Activated naive CD4-positive, alpha-beta T cell treated with anti-CD3 and anti-CD28 coated beads, Interleukin-2, amount 50 U/mL, for 72 hours (primary cell): ENCODE measurements at regions not wholly inside any gene's neighbourhood (a gene's known extent, or its start where the extent isn't known, plus 50 kb on each side); places are given as distances from the start of the nearest gene placed in this dataset.

Source experiments
- ATAC-seq, 2 donors: fragments of 150-1000 bp; cut with Tn5 transposase; 2 replicates each; pipeline ENCODE4 v1.10.0; 2021; ENCODE audit warnings: mild to moderate bottlenecking in 2 of 2, moderate library complexity in 2 of 2
- DNase-seq, 2 donors: peaks; one replicate each; pipeline ENCODE4 v3.0.0; 2021 to 2022; ENCODE audit warnings: low spot score in 2 of 2
- H3K27ac Mint-ChIP-seq, 2 donors: one replicate each; pipeline ENCODE4 v1.8.0; 2022; ENCODE audit warnings: mild to moderate bottlenecking in 2 of 2, mixed read lengths in 2 of 2
- H3K36me3 Mint-ChIP-seq, 2 donors: one replicate each; pipeline ENCODE4 v1.8.0; 2022; ENCODE audit warnings: mixed read lengths in 2 of 2
- H3K9me3 Mint-ChIP-seq, 2 donors: one replicate each; pipeline ENCODE4 v1.8.0; 2022; ENCODE audit warnings: mixed read lengths in 2 of 2

- Mint-ChIP-seq H3K27ac (no peak overlapping the region), H3K36me3 (no peaks in the 10 kb centered on the region), H3K9me3 (peaks cover 12 to 15% of the 10 kb centered on the region in 2 donors)
- DNase-seq, result no peak
- ATAC-seq, result no peak
Observed at GRCh38 chr9:82223442-82223841, 234.9 kb downstream of the SPATA31D1 start.

DNA sequence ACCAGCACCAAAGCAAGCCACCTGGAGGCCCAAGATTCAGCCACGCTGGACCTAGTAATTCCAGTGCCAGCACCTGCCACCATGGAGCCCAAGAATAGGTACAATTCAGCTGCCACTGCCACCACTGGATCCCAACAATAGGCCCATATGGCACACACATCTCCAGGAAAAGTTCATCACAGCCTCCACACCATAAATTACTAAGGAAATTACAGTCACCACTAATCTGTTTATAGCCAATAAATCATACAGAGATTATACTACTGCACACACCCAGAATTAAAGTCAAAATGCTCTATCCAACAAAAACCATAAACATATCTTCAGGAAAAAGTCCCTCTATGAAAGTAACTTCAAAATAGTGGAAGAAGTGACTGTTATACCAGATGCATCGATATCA, 242.8 kb downstream of the SPATA31D1 start:
- ATAC-seq (no peak), DNase-seq (no peak)
- Mint-ChIP-seq H3K27ac (no peak overlapping the region), H3K9me3 (peaks cover 29 to 35% of the 10 kb centered on the region in 2 donors), H3K36me3 (peaks cover 0 to 19% of the 10 kb centered on the region in 2 donors)

GRCh38 chr9:82234160-82234943, 245.8 kb downstream of the SPATA31D1 start:
- no peak for DNase-seq
- no peak for ATAC-seq
- peaks cover 26 to 40% of the 10 kb centered on the region in 2 donors for H3K9me3 Mint-ChIP-seq

GRCh38 chr9:82242285-82242963, 253.9 kb downstream of the SPATA31D1 start:
- DNase-seq, result no peak
- no peak for ATAC-seq

More at GRCh38 chr9:82234160-82234943, 245.8 kb downstream of the SPATA31D1 start:
- H3K36me3 Mint-ChIP-seq, result peaks cover 0 to 25% of the 10 kb centered on the region in 2 donors
- no peak overlapping the region for H3K27ac Mint-ChIP-seq

DNA sequence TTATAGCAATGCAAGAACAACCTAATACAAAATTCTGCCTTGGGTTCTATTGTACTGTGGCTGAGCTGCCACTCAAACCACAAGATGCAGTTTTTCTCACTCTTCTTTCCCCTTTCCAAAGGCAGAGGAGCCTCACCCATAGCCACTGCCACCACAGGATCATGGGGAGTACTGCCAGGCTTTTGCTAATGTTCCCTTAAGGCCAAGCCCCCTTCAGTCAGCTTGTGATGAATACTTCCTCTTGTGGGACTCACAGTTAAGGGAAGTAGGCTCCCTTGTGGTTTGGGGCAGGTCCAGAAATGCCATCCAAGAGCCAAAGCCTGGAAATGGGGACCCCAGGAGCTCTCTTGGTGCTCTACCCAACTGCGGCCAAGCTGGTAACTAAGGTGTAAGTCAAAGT, 258.7 kb downstream of the SPATA31D1 start:
- H3K36me3 Mint-ChIP-seq, result peaks cover 0 to 5% of the 10 kb centered on the region in 2 donors
- no peak overlapping the region for H3K27ac Mint-ChIP-seq
- no peak for ATAC-seq
- H3K9me3 Mint-ChIP-seq, result peaks cover 4 to 22% of the 10 kb centered on the region in 2 donors
- no peak for DNase-seq

More at GRCh38 chr9:82242285-82242963, 253.9 kb downstream of the SPATA31D1 start:
- Mint-ChIP-seq H3K9me3 (peaks cover 30 to 53% of the 10 kb centered on the region in 2 donors), H3K36me3 (peaks cover 12 to 34% of the 10 kb centered on the region in 2 donors), H3K27ac (no peak overlapping the region)

DNA sequence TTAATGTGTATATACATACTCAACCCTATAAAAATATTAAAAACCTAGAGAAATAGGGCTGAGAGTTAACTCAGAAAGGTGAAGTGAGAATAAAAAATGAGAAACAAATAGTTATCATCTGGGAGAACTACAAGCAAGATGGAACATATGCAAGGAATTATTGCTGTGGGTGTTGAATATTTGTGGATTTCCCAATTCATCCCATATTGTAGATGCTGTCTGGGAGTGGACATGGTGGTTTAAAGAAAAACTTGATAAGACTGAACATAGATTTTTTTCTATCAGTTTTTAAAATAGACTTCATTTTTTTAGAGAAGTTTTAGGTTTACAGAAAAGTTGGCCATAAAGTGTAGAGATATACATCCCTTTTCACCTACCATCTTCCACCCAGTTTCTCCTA, 263.5 kb downstream of the SPATA31D1 start:
- ATAC-seq, result no peak
- no peaks in the 10 kb centered on the region for H3K36me3 Mint-ChIP-seq
- DNase-seq, result no peak
- no peak overlapping the region for H3K27ac Mint-ChIP-seq
- peaks cover 5 to 7% of the 10 kb centered on the region in 2 donors for H3K9me3 Mint-ChIP-seq

DNA sequence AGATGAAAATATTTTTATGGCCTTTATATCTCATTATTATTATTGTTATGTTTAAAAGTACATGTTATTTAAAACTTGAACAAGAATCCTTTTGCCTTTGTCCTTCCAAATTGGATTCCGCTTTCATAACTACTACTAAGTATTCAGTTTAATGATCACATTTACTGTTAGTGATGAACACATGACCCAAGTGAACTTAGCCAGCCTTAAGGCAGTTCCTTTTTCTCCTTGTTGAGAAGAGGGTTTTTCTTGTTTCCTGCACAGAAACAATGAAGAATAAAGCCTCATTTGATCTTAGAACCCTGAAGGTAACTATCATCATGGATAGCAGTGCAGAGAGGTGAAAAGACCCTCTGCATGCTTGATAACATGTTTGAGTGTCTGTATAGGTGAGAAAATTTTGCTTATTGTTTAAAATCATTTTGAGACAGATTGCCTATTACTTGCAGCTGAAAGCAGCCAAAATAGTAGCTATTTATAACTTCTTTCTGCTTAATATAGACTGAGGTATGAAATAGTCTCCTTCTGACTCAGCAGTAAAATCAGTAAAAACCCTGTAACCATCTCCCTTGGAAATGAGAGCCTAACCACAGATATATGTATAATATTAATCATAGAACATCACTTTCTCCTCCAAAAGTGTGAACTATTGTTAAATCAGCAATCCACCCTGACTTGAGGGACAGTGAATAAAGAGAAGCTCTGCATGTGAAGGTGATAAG, 266.2 kb downstream of the SPATA31D1 start:
- ATAC-seq, result no peak
- no peak overlapping the region for H3K27ac Mint-ChIP-seq
- peaks cover 0 to 7% of the 10 kb centered on the region in 2 donors for H3K9me3 Mint-ChIP-seq
- DNase-seq, result no peak
- H3K36me3 Mint-ChIP-seq, result no peaks in the 10 kb centered on the region

DNA sequence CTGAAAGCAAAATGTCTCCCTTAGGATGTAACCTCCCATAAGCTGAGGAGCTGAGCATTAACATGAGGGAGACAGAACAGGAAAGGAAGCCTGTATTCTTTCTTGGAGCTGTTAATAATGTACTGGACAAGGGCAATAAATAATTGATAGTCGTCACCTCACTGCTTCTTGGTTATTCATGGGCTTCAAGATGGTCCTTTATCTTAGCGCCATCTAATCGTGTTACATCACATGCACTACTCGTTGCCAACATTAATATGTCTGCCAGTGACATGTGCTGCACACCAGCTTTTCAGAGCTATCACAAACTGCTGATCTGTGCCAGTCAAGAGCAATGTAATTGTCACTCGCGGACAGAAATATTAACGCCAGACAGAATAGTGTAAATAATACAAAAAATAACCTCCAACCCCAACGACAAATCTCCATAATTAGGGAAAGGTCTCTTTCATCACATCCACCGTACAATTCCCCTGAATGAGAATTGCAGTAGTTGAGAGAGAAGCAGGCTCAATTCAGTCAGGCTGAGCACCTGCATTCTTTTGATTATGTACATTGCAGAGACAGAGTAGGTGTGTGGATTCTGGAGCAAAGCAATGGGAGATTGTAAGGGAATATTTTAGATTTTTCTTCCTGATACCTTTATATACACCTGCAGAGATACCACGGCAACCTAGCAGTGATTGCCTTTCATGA, 267.1 kb downstream of the SPATA31D1 start:
- peaks cover 0 to 7% of the 10 kb centered on the region in 2 donors for H3K9me3 Mint-ChIP-seq
- no peak overlapping the region for H3K27ac Mint-ChIP-seq
- DNase-seq, result no peak
- no peaks in the 10 kb centered on the region for H3K36me3 Mint-ChIP-seq
- no peak for ATAC-seq

DNA sequence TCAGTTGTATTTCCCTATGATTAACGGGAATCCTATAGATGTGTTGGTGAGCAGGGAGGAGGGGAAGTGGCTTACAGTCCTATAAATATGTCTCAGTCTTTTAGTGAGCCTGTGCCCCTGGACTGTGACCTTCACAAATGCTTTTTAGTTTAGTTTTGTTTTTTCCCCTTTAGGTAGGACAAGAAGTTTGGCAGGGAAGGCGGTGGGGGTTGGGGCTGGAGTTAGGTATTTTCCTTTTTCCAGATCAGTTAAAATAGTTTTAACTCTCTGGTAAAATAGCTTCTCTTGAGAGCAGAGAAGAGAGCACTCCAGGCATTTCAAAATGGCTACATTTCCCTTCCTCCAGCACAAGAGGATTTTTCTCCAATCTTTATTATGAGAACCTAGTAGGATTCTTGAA, 272.1 kb downstream of the SPATA31D1 start:
- Mint-ChIP-seq H3K36me3 (no peaks in the 10 kb centered on the region), H3K9me3 (peaks cover 0 to 4% of the 10 kb centered on the region in 2 donors), H3K27ac (no peak overlapping the region)
- DNase-seq (no peak), ATAC-seq (no peak)

DNA sequence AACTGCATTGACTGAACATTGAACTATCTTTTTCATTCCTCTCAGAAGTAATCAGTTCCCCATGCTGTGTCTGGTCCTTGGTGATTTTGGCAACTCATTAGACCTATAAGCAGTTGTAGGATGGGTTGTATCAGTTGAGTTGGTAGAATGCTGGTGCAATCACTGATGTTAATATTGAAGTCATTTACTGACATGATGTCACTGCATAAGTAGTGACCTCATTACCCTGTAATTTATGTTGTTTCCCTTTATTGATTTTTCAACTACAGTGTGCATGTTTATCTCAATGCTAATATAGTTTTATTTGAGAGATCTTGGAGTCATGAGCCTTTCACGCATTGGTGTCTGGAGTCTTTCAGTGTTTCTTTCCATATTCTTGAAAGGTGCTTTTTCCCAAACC, 275.0 kb downstream of the SPATA31D1 start:
- no peaks in the 10 kb centered on the region for H3K9me3 Mint-ChIP-seq
- DNase-seq (no peak), ATAC-seq (no peak)
- no peak overlapping the region for H3K27ac Mint-ChIP-seq
- no peaks in the 10 kb centered on the region for H3K36me3 Mint-ChIP-seq

- no peak for ATAC-seq
- no peaks in the 10 kb centered on the region for H3K36me3 Mint-ChIP-seq
- DNase-seq, result no peak
- H3K9me3 Mint-ChIP-seq, result peaks cover 9 to 12% of the 10 kb centered on the region in 2 donors
- no peak overlapping the region for H3K27ac Mint-ChIP-seq
Observed at GRCh38 chr9:82271106-82271561, 282.6 kb downstream of the SPATA31D1 start.

DNA sequence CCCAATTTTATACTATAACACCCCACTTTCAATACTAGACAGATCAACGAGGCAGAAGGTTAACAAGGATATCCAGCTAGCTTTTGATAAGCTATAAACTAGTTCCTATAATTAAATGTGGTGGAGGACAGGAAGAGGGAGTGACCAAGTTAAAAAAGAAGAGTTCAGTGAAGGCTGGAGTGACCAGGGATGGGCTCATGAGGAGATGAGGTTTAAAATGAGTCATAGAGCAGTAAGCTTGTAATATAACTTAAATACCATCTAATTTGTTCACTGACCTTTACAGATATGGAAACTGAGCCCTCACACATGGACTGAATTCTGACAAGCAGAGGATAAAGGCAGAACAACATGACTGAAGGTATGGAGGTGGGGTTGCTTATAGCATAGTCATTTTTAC, 284.5 kb downstream of the SPATA31D1 start:
- DNase-seq, result no peak
- ATAC-seq, result no peak
- peaks cover 9 to 19% of the 10 kb centered on the region in 2 donors for H3K9me3 Mint-ChIP-seq
- H3K27ac Mint-ChIP-seq, result no peak overlapping the region
- no peaks in the 10 kb centered on the region for H3K36me3 Mint-ChIP-seq

- peaks cover 7 to 23% of the 10 kb centered on the region in 2 donors for H3K9me3 Mint-ChIP-seq
- DNase-seq, result no peak
- H3K36me3 Mint-ChIP-seq, result no peaks in the 10 kb centered on the region
- no peak overlapping the region for H3K27ac Mint-ChIP-seq
- no peak for ATAC-seq
Observed at GRCh38 chr9:82275258-82275927, 286.8 kb downstream of the SPATA31D1 start.

DNA sequence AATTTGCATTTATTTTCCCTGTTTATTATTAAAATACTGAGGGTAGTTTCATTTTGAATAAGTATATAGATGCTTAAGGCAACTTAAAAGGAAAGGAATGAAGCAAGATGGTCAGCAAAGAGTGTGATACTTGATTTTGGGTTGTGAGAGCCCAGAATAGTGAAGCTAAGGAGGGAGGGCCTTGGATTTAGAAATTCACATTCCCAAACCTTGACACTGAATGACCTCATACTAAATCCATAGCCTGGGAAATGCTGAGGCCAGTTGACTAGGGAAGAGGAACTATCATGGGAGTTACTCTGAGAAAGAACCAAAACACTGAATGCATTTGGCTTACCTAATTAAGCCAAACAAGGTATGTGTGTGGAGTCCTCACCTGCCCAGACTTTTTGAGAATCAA, 292.5 kb downstream of the SPATA31D1 start:
- Mint-ChIP-seq H3K27ac (no peak overlapping the region), H3K36me3 (peaks cover 0 to 6% of the 10 kb centered on the region in 2 donors), H3K9me3 (peaks cover 4 to 22% of the 10 kb centered on the region in 2 donors)
- DNase-seq (no peak), ATAC-seq (no peak)

DNA sequence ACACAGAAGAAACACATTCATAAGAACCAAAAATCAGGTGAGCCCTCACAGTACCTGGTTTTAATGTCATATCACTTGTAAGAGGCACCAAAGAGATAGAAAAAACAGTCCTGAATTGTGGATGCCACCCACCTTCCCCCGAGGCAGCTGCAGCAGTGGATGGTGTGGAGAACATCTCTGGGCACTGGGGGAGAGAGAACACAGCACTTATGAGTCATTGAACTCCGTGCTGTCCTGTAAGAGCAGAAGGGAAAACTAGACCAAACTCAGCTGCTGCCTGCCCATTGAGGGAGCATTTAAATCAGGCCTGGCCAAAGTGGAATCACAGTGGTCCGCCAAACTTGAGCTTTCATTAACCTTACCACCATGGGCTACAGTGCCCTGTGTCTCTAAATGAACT, 296.2 kb downstream of the SPATA31D1 start:
- peaks cover 0 to 10% of the 10 kb centered on the region in 2 donors for H3K36me3 Mint-ChIP-seq
- no peak for ATAC-seq
- DNase-seq, result no peak
- H3K9me3 Mint-ChIP-seq, result peaks cover 9 to 10% of the 10 kb centered on the region in 2 donors
- H3K27ac Mint-ChIP-seq, result no peak overlapping the region

- H3K9me3 Mint-ChIP-seq, result peaks cover 6 to 13% of the 10 kb centered on the region in 2 donors
- ATAC-seq (no peak), DNase-seq (no peak)
- H3K27ac Mint-ChIP-seq, result no peak overlapping the region
- no peaks in the 10 kb centered on the region for H3K36me3 Mint-ChIP-seq
Observed at GRCh38 chr9:82295181-82295580, 306.6 kb downstream of the SPATA31D1 start.
